GM12865 (cell line): ENCODE measurements at regions not wholly inside any gene's neighbourhood (a gene's known extent, or its start where the extent isn't known, plus 50 kb on each side); places are given as distances from the start of the nearest gene placed in this dataset.

Experiments used
- DNase-seq: peaks from one replicate; pipeline ENCODE4 v3.0.0; 2010; ENCODE audit warnings: low read depth
- H3K4me3 ChIP-seq: 2 replicates; pipeline ENCODE4 v1.5.1; 2011; ENCODE audit warnings: mild to moderate bottlenecking, low read depth, low read length, control low read depth
- CTCF ChIP-seq: IDR thresholded peaks from 2 replicates; pipeline ENCODE4 v1.5.1; 2011; ENCODE audit warnings: low read length, control low read depth, low read depth, inconsistent platforms; ENCODE audit not compliant: insufficient read depth; ENCODE audit errors: missing control alignments

- no peak for DNase-seq
- no peak overlapping the region for H3K4me3 ChIP-seq
- TF ChIP-seq CTCF, result no peak
These were observed 848.0 kb upstream of the USP15 start for GRCh38 chr12:61412201-61412600.

- TF ChIP-seq CTCF, result no peak
- H3K4me3 ChIP-seq, result no peak overlapping the region
- DNase-seq, result no peak
These were observed 845.7 kb upstream of the USP15 start for GRCh38 chr12:61414470-61414869.

- H3K4me3 ChIP-seq, result no peak overlapping the region
- no peak for DNase-seq
- TF ChIP-seq CTCF, result no peak
These were observed 837.4 kb upstream of the USP15 start for GRCh38 chr12:61422786-61423185.

- DNase-seq, result no peak
- TF ChIP-seq CTCF, result no peak
- no peak overlapping the region for H3K4me3 ChIP-seq
These were observed 808.1 kb upstream of the USP15 start for GRCh38 chr12:61452076-61452475.

- no peak for TF ChIP-seq CTCF
- no peak for DNase-seq
- H3K4me3 ChIP-seq, result no peak overlapping the region
These were observed 772.5 kb upstream of the USP15 start for GRCh38 chr12:61487728-61488127.

GRCh38 chr12:61490526-61491498 is 769.4 kb upstream of the USP15 start:
- no peak for DNase-seq
- no peak overlapping the region for H3K4me3 ChIP-seq
- TF ChIP-seq CTCF, result no peak
